GM19467 (cell line): ENCODE measurements at regions not wholly inside any gene's neighbourhood (a gene's known extent, or its start where the extent isn't known, plus 50 kb on each side); places are given as distances from the start of the nearest gene placed in this dataset.
"Not testable (repeated sequence)": the region's sequence is repeated elsewhere in the genome, so short reads cannot be mapped to it uniquely, and the experiment has no call there.

Experiments
- ATAC-seq: cut with Tn5 transposase; IDR thresholded peaks from one replicate; pipeline ENCODE4 v1.9.1; 2021; ENCODE audit warnings: mild to moderate bottlenecking, moderate library complexity; ENCODE audit not compliant: unreplicated experiment

DNA sequence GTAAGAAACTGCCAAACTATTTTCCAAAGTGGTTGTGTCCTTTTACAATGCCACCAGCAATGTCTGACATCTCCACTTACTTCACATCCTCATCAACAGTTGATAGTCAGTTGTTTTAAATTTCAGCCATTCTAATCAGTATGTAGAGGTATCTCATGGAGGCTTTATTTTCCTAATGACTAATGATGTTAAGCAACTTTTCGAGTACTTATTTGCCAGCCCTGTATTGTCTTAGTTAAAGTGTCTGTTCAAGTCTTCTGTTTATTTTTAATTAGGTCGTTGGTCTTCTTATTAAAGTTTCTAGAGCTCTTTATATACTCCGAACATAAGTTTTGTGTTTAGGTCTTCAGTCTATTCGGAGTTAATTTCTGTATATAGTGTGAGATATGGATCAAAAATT is 54.9 kb upstream of the NBPF12 start:
- ATAC-seq, result not testable (repeated sequence)

DNA sequence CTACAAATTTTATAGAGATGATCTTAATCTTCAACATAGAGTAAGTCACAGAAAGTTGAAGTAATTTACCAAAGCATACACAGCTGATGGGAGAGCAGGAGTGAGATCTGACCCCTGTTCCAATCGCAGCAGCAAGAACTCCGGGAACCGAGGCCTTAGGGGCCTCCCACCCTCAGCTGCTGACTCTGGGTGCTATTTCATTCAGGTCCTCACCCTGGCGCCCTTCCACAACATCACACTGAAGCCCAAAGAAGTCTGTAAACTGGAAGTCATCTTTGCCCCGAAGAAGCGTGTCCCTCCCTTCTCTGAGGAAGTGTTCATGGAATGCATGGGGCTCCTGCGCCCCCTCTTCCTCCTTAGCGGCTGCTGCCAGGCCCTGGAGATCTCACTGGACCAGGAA is 57.0 kb upstream of the NBPF12 start:
- ATAC-seq, result not testable (repeated sequence)

DNA sequence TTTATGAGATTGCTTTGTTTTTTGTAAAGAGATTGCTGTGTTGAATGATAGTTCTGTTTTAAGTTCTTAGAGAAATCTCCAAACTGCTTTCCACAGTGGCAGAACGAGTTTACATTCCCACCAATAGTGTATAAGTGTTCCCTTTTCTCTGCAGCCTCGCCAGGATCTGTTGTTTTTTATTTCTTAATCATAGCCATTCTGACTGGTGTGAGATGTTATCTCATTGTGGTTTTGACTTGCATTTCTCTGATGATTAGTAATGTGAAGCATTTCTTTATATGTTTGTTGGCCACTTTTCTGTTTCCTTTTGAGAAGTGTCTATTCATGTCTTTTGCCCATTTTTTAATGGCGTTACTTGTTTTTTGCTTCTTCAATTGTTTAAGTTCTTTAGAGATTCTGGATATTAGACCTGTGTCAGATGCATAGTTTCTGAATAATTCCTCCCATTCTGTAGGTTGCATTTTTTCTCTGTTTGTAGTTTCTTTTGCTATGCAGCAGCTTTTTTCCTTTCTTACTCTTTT is 74.3 kb upstream of the NBPF12 start:
- not testable (repeated sequence) for ATAC-seq

DNA sequence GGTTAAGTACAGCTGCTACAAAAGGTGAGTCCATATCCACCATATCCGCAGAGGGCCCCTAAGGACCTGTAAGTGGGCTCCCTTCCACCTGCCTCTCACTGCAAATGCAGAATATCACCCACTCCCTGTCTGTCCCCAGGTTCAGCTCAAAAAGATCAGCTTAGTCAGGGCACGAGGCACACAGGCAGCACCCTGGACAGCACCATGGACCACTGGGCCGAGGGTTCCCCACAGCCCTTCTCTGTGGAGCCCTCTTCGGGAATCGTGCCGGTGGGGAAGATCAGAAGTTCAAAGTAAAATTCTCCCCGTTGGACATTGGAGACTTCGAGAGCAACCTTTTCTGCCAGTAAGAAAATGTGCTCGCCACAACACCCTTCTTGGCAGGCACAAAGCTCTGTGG is 85.0 kb upstream of the NBPF12 start:
- ATAC-seq, result not testable (repeated sequence)

DNA sequence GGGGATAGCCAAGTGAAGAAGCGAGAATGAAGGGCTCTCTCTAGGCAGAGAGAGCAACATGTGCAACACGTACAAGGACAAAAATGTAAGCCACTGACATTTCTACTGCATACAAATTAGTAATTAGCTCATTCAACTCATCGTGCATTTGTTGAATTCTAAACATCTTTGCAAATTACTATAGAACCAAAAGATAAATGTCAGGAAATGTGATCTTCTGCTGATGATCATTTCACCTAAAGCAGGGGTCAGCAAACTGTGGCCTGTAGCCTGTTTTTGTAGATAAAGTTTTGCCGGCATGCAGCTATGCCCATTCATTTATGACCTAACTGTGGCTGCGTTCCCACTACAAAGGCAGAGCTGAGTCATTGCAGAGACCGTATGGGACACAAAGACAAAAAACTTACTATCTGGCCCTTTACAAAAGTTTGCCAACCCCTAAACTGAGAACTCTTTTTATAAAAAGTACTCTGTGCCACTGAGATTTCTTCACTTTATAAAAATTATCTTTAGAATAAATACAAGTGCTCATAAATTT is 87.7 kb upstream of the NBPF12 start:
- not testable (repeated sequence) for ATAC-seq

DNA sequence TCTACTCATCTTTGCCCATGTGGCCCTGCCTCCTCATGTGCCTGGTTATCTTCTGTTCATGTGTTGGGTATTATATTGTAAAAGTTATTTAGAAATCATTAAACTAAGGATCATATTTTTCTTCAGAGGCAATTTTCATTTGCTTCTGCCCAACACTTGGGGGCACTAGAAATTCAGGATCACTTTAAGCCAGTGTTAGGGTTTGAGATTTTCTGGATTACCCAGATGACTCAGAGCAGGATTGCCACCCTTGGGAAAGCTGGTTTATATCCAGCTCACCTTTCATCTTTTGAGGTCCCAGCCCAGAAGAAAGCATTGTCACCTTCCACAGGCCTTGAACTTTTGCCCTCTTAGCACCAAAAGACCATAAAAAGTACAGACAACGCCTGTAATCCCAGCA is 99.4 kb upstream of the NBPF12 start:
- not testable (repeated sequence) for ATAC-seq

DNA sequence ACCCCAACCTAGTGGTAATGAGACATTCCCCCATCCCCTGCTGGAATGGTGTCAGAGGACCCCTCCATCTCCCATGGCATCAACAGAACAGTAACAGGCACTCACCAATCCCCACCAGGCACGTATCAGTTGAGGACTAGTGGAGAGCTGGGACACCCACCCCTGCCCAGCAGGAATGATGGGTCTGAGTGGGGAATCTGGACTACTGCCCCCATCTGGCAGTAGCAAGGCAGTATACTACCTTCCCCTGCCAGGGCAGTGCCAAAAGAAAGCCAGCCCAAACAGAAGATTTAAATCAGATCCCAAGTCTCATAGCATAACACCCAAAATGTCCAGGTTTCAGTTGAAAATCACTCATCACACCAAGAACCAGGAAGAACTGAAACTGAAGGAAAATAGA is 111.2 kb upstream of the NBPF12 start:
- ATAC-seq, result not testable (repeated sequence)

DNA sequence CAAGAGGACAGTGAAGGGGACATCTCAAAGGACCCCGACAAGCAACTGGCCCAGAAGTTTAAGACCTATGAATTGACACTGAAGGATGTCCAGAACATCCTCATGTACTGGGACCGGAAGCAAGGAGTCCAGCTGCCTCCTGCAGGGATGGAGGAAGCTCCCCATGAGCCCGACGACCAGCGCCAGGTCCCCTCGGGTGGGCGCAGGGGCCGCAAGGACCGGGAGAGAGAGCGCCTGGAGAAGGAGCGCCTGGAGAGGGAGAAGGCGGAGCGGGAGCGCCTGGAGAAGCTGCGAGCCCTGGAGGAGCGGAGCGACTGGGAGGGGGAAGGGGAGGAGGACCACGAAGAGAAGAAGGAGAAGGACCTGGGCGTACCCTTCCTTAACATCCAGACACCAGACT is 143.9 kb upstream of the NBPF12 start:
- not testable (repeated sequence) for ATAC-seq

DNA sequence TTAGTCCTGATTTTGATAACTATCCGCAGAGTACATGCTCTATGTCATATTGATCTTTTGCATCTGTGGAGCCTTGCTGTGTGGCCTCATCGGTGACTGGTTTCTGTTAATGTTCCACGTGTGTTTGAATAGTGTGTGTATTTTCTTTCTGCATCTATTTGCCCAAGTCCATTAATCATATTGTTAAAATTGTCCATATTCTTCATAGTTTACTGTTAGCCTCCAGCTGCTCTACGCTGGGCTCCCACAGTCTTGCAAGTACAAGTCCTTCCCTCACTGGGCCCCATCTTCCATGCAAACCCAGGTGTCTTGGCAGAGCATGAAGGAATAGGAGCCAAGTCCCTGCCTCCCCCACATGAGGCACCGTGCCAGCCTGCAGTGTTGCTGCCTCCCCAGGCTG is 145.4 kb upstream of the NBPF12 start:
- not testable (repeated sequence) for ATAC-seq

DNA sequence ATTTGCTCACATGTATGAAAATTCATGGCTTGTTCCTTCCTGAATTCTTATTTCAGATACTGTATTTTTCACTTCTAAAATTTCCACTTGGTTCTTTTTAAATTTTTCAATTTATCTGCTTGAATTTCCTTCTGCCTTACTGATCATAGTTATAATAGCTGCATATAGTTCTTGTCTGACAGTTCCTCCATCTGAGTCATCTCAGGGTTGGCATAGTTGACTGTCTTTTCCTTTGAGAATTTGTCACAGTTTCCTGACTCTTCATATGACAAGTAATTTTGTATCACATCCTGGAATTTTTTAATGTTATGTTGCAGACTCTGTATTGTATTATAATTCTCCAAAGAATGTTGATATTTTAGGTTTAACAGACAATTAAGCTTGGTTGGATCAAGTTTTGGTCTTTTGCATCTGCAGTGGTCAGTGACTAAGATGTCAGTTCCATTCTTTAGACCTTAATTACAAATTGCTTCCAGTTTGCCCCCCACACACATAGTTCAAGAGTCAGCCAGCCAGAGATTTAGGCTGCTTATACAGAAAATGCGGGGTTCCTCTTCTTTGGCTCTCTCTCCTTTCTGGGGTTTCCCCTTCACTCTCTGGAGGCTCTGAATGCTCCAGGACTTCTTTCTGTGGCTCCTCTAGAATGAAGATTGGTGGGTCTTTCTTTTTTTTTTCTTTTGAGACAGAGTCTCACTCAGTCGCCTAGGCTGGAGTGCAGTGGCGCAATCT is 153.7 kb upstream of the NBPF12 start:
- ATAC-seq, result not testable (repeated sequence)

DNA sequence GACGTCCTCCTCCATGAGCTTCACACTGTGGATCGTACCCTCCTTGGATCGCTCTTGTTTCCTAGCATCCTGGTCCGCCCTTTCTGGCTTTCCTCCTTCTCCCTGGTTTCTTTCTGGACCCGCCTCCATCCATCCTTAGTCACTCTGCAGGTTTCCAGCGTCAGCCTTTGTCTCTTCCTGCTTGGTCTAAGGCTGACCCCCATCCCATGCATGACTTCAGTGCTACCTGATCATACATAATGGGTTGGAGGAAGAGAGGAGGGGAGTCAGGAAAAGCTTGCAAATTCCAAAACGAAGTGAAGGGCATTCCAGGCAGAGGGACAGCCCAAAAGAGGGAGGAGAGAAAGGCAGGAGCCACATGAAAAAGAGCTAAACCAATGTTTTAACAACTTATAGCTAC is 156.9 kb upstream of the NBPF12 start:
- ATAC-seq, result not testable (repeated sequence)

DNA sequence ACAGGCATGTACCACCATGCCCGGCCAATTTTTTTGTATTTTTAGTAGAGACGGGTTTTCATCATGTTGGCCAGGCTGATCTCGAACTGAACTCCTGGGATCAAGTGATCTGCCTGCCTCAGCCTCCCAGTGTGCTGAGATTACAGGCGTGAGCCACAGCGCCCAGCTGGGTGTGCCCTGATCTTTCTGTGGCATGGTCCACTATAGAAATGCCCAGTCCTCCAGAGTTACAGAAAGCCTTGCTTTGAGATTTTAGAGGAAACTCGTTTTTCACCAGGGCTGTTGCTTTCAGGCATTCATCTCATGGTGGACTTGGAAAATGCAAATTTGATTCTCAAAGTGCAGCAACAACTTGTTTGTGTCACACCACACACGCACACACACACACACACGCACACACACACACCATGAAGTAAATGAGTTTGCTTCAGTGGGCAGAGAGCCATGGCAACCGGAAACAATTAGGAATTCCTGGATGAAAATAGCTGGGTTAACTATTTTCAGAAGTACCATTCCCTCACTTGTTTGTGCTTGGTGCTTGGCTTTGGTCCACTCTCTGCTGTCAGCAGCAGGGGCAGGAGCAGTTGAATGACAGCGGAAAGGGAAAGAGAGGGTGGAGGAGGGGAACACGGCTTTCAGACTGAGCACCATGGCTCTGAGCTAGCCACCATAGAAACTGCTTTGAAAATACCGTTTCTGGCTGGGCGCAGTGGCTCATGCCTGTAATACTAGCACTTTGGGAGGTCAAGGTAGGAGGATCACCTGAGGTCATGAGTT is 160.1 kb upstream of the NBPF12 start:
- ATAC-seq, result not testable (repeated sequence)

DNA sequence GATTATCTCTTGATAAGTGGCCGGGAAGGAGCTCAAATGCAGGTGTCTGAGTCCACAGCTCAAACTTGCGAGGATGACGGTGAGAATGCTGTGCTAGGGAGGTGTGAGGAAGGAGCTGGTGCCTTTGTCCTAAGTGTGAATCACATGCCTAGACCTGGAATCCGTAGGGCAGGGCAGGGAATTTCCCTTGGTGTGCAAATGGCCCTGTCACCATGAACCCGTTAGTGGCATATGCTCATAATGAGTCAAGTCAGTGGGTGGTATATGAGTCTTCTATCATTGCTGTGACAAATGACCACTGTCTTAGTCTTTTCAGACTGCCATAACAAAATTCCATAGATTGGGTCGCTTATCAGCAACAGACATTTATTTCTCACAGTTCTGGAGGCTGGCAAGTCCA is 163.1 kb upstream of the NBPF12 start:
- not testable (repeated sequence) for ATAC-seq

DNA sequence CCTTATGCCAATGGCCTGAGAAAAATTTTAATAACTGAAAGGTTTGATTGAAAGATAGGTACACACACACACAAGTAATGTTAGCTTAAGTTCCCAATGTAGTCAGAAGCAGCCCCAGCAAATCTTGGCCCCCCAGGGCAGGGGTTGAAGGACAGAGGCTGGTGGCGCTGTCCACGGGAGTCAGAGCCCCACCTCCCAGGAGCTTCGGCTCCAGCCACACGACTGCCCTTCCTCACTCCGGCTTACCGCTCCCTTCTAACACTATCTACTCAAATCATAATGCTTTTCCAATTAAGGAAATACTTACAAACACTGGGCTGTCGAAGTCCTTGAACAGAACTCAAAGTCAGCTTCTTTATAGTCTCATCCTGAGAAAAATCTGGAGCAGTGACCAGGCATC is 163.9 kb upstream of the NBPF12 start:
- ATAC-seq, result not testable (repeated sequence)

DNA sequence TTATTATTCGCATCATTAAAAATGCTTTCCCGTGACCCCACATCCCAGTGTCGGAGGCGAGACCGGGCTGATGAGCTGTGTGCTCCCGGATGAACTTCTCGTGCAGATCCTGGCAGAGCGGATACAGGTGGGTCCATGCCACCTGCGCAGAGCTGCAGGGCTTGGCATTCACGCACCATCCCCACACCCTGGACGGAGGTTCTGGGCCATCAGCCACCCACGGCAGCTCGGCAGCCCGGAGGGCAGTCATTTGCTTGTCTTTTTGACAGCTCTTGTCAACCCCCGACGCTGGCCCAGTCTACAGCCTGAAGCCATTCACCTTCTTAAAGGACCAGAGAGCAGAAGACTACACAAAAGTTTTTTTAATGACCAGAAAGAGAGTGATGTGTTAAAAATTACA is 166.7 kb upstream of the NBPF12 start:
- ATAC-seq, result not testable (repeated sequence)

DNA sequence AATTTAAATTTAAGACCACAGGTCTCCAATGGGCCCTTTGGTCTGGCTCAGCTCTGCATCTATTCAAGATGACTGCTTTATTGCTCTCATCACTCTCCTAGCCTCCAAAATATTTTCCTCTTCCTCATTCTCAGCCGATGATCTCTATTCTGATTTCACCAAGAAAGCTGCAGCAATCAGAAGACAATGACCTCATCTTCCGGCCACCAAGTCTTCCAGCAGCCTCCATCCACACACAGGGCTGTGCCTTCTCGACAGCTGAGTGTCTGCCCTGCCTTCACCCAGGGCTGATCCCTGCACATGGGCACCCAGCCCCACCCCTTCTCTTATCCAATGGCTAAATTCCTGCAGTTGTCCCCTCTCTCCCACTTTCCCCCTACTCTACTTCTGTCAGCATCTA is 167.1 kb upstream of the NBPF12 start:
- ATAC-seq, result not testable (repeated sequence)

DNA sequence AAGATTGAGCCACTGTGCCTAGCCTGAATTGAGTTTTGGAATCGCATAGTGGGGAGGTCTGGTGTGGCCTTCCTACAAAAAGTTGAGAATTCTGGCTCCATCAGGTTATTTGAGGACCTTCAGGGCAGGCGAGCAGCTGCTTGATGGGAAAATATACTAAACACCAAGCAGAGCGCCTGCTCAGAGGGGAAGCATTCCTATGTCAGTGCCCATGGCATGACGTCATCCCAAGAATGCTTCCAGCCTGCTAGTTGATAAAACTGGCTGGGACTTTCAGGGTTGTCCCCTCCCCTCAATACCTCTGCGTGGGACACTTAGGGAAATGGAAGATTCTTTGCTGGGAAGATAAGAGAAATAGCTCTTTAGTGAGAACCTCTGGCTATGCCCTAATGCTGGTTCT is 174.9 kb upstream of the NBPF12 start:
- not testable (repeated sequence) for ATAC-seq

DNA sequence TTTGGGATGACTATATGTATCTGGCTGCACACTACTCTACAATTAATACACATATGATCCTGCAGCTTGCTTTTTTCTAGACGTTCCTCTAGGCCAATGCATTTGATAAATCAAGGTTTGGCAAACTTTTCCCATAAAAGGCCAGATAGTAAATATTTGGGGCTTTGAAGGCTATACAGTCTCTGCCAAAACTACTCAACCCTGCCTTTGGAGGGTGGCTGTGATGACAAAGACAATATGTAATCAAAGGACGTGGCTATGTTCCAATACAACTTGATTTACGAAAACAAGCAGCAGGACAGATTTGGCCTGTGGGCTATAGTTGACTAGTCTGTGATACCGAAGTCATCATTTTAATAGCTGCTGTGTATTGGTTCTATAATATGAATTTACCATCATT is 181.3 kb upstream of the NBPF12 start:
- not testable (repeated sequence) for ATAC-seq

DNA sequence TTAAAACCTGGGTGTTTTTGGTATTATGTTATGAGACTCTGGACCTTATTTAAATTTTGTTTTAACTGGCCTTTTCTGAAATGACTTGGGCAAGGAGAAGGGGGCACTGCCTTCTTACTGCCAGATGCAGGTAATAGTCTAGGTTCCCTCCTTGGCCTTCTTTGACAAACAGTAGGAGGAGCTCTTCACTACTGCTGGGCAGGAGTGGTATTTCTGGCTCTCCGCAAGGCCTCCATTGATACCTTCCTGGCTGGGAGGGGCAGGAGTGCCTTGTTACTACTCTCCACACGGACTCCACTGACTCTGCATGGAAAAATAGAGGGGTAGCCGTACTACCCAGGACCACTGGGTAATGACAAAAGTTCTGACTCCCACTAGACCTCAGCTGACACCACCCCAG is 189.4 kb upstream of the NBPF12 start:
- ATAC-seq, result not testable (repeated sequence)

DNA sequence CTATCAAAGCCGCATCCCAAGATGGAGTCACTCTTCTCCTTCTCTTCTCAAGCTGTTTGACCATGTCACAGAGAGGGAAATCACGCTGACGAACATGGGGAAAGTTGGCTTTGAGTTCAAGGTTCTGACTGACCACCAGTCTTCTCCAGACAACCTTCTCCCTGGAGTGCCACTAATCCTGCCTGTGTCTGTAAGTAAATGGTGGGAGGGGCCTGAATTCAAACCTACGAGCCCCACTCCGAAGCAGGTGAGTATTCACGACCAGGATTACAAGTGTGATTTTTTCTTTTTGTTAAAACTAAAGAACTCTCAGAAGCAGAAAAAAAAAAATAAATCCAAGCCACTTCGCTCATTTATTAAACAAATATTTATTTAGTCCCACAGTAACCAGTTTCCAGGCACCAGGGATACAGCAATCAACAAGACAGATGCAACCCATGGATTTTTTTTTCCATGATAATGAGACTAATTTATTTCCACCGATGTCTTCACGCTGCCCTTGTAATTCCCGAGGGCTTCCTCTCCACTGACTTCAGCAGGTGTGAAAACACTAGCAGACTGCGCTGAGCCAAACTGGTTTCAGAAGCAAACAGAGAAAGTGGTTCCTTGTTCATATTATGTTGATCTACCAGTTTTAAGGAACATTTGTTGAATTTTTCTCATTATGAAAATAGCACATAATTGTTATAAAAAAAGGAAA is 206.0 kb upstream of the NBPF12 start:
- not testable (repeated sequence) for ATAC-seq
